Activated CD4-positive, alpha-beta T cell treated with anti-CD3 and anti-CD28 coated beads, Interleukin-2, Interleukin-6, amounts not matched to agents 100 ng/mL and 50 ng/mL, durations not matched to agents 16 hours and 8 hours (primary cell): ENCODE measurements at regions not wholly inside any gene's neighbourhood (a gene's known extent, or its start where the extent isn't known, plus 50 kb on each side); places are given as distances from the start of the nearest gene placed in this dataset.

Source experiments
- DNase-seq: peaks from one replicate; pipeline ENCODE4 v3.0.0-alpha.2; 2020

GRCh38 chr9:13372510-13372909 lies 93.0 kb upstream of the MPDZ start:
- no peak for DNase-seq

DNA sequence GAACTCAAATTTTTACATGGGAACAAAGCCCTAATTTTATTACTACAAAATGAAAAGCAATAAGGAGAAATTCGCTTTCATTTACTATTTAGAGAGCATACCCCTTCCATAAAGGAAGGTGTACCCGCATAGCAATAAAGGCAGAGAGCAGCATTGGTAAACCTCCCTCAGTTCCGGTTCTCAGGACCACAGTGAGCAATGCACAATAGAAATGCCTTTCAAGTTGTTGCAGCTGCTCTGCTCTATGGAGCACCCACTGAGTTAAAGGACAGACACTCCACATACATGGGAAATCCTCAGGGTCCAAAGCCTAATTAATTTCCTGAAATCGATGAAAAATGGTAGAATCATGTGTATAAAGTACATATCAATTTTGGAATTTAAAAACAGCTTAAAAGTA lies 89.9 kb upstream of the MPDZ start:
- DNase-seq = no peak

GRCh38 chr9:13367784-13368183 lies 88.3 kb upstream of the MPDZ start:
- DNase-seq = no peak

GRCh38 chr9:13364271-13365000 lies 84.9 kb upstream of the MPDZ start:
- no peak for DNase-seq

GRCh38 chr9:13361076-13361475 lies 81.6 kb upstream of the MPDZ start:
- no peak for DNase-seq

GRCh38 chr9:13360188-13360587 lies 80.7 kb upstream of the MPDZ start:
- DNase-seq = no peak

GRCh38 chr9:13358128-13358527 lies 78.6 kb upstream of the MPDZ start:
- no peak for DNase-seq

DNA sequence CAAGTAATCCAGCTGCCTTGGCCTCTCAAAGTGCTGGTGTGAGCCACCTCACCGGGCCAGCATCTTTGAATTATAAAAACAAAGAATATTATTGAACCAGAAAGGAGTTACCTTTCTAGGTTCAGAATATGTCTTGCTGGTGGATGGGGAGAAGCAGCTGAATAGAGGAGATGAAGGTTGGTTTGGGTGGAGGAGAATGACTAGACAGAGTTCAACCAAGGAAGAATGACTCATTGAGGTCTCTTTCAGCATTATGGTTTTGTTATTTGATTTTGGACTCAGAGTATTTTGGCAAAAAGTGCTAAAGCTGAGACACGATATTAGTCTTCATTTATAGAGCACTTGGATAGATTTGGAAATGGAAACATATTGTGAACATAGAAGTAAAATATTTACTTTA lies 75.2 kb upstream of the MPDZ start:
- DNase-seq = no peak

DNA sequence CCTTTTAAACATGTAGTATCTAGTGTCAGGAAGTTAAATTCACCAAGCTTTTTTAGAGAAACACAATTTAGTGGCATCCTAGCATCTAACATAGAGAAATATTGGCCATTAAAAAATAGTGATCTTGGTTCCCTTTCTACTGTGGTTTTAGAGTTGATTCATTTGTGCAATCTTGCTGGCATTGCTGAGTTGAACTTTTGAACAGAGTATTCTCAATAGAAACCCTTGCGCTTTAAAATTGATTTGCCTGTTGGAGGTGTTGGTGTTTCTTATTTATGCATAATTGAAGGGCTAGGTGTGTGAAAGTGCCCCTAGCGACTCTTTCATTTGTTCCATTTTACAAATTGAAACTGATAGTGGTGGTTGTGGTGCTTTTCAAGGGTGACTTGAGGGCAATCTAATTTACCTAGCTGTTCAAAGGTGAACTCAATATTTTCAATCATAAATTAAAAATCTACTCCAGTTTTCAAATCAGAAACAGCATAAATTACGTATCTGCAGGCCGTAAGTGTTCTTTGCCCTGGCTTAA lies 73.0 kb upstream of the MPDZ start:
- DNase-seq = no peak

DNA sequence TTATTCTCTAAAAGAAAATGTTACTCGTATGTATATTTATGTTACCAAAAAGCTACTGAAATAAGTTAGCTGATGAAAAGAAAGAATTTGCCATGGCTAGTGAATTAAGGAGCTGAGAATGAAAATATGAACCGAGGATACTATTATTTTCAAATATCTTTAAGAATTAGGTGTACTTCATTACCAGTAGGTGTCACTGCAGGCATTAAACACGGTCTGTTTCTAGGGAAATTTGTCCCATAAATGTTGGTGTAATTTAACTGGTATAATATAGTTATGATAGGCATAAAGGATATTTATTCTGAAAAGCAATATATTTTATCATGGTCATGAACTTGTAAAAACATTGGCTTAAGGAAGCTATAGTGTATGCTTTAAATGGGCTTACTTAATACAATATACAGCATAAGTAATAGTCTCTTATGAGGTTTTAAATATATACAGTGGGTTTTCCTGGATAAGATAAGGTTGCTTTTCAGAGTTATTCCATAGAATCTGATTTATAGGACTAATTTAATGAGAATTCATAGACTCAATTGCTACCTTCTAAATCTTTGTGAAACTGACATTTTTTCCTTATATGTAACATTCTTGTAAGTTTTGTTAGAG lies 72.4 kb upstream of the MPDZ start:
- DNase-seq = peak; percentile 1

- no peak for DNase-seq
These were observed 53.1 kb upstream of the MPDZ start for GRCh38 chr9:13332571-13332970.

DNA sequence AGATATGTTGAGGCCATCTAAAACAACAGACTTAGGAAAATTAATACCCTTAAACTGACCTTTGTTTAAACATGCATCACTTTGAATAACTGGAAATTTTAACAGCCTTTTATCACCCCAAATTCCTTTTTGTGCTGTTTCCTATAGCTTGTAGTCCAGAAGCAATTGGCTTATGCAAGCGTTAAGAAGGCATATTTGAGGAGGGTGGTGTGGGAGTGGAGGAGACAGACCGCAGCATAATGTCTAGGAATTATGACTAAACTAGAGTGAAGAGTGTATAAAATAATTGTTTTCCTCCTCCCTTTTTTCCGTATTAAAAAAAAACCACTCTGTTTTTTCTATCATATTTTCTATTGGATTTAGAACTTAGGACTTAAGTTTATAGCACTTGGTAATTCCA lies 51.8 kb upstream of the MPDZ start:
- no peak for DNase-seq

GRCh38 chr9:13330396-13331004 lies 51.0 kb upstream of the MPDZ start:
- no peak for DNase-seq
